Body of pancreas (tissue), 4 donors: ENCODE measurements at regions not wholly inside any gene's neighbourhood (a gene's known extent, or its start where the extent isn't known, plus 50 kb on each side); places are given as distances from the start of the nearest gene placed in this dataset.

ENCODE experiments used
- POLR2A ChIP-seq, 3 donors: fragments of 450-650 bp; IDR thresholded peaks; one replicate each; pipeline ENCODE4 v1.6.1; 2016; ENCODE audit warnings: antibody characterized with exemption in 3 of 3, mild to moderate bottlenecking in 2 of 3
- TF ChIP-seq, protein P1 (sequence below), 7 experiments: fragments of 450-650 bp in 4 of 7; fragments of 200-600 bp in 3 of 7; sonication (generic) in 3 of 7; IDR thresholded peaks; one replicate each; pipeline ENCODE4 v1.5.1; 2016 to 2019; ENCODE audit warnings: antibody characterized with exemption in 7 of 7

- TF ChIP-seq, protein P1, sequence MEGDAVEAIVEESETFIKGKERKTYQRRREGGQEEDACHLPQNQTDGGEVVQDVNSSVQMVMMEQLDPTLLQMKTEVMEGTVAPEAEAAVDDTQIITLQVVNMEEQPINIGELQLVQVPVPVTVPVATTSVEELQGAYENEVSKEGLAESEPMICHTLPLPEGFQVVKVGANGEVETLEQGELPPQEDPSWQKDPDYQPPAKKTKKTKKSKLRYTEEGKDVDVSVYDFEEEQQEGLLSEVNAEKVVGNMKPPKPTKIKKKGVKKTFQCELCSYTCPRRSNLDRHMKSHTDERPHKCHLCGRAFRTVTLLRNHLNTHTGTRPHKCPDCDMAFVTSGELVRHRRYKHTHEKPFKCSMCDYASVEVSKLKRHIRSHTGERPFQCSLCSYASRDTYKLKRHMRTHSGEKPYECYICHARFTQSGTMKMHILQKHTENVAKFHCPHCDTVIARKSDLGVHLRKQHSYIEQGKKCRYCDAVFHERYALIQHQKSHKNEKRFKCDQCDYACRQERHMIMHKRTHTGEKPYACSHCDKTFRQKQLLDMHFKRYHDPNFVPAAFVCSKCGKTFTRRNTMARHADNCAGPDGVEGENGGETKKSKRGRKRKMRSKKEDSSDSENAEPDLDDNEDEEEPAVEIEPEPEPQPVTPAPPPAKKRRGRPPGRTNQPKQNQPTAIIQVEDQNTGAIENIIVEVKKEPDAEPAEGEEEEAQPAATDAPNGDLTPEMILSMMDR (IDR thresholded peaks at IDR 0.05), result no peak
- TF ChIP-seq POLR2A (IDR thresholded peaks at IDR 0.05), result peak in 1 of 3 donors; percentile 15
Measured at GRCh38 chr12:92539110-92539749, 163.6 kb upstream of the PLEKHG7 start.
